ENCODE measurements at regions not wholly inside any gene's neighbourhood (a gene's known extent, or its start where the extent isn't known, plus 50 kb on each side); places are given as distances from the start of the nearest gene placed in this dataset.
"Not testable (repeated sequence)": the region's sequence is repeated elsewhere in the genome, so short reads cannot be mapped to it uniquely, and the experiment has no call there.

DNA sequence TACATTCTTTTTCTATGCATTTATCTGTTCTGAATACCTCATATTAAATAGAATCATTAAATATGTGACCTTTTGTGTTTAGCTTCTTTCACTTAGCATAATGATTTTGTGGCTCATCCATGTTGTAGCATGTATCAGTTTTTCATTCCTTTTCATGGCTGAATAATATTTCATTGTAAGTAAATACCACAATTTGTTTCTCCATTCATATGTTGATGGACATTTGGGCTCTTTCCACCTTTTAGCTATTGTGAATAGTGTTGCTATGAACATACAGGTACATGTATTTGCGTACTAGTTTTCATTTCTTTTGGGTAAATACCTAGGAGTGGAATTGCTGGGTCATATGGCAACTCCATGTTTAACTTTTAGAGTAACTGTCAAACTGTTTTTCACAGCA lies 85.1 kb downstream of the GNL3L start:
- DNase-seq (ENCODE audit: low spot score) = no peak

DNA sequence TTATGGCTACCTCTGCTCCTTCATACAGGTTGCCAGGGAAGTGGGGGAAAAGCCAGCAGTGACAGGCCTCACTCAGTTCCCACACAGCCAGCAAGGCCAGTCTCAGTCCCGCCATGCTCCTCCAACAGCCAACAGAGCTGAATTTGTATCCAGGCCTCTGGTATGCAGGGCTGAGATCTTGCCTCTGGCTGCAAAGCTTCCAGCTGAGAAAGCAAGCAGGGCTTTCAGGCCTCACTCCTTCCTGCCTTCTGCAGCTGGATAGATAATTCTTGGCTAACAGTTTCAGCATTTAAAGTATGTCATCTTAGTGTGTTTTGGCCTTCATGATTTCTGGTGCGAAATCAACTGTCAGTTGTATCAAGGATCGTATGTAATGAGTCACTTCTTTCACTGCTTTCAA lies 103.6 kb downstream of the GNL3L start:
- no peak for DNase-seq (ENCODE audit: low spot score)

- no peak for DNase-seq (ENCODE audit: low spot score)
Measured at GRCh38 chrX:54639018-54639345, 109.0 kb downstream of the GNL3L start.

DNA sequence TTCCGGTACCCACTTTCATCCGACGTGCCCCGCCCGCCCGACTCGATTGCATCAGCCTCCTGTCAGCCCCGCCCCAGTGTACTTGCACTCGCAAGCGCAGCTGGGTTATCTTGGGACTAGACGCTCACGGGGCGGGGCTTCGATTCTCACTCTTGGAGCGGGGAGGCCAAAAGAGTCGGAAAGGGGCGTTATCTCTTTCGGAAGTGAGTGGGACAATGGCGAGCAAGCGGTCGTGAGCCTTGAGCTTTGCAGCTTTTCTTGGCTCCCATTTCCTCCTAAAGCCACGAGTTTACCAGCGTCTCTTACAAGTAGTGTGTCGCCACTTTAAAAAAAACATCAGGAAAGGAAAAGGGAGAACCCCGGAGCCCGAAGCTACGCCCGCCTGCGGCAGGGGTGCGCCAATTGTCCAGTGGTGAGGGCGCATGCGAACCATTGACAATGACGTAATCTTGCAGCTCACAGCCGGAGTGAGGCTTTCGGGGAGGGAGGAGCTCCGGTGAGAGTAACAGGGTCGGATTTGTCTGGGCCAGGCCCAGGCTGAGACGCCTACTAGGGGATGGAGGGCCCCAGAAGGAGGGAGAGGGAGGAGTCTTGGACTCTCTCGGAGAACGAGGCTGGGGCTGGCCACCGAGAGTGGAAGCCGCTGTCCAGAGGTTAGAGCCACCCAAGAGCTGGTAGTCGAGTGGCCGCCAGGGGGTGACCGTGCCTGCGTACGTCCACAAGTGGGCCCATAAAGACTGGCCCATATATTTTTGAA lies 109.5 kb downstream of the GNL3L start:
- DNase-seq (ENCODE audit: low spot score) = peak; percentile 93

- DNase-seq (ENCODE audit: low spot score) = no peak
Measured at GRCh38 chrX:54640103-54640690, 110.2 kb downstream of the GNL3L start.

DNA sequence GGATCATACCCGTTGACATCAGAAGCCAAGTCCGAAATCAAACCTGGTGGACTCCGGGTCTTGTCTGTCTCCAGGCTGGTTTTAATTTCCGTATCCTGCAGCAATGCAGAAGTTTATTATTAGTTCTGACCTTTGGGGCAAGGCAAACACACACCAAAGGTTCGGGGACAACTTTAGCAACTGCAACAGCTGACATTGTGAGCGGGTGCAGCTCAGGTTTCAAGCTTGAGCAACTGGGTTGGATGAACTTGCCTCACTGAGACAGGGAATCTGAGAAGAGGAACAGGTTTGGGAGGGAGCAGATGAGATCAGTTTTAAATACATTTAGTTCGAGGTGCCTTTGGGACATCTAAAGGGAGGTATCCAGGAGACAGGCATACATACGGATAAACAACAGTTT lies 110.7 kb downstream of the GNL3L start:
- DNase-seq (ENCODE audit: low spot score) = no peak

- DNase-seq (ENCODE audit: low spot score) = no peak
Measured at GRCh38 chrX:54641530-54641929, 111.5 kb downstream of the GNL3L start.

DNA sequence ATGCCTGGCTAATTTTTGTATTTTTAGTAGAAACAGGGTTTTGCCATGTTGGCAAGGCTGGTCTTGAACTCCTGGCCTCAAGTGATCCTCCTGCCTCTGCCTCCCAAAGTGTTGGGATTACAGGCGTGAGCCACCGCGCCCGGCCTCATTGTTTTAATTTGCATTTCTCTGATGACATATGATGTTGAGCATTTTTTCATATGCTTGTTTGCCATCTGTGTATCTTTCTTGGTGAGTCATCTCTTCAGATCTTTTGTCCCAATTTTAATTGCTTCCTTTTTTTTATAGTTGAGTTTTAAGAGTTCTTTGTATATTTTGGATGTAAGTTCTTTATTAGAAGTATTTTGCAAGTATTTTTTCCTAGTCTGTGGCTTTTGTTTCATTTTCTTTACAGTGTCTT lies 117.6 kb downstream of the GNL3L start:
- not testable (repeated sequence) for DNase-seq (ENCODE audit: low spot score)

DNA sequence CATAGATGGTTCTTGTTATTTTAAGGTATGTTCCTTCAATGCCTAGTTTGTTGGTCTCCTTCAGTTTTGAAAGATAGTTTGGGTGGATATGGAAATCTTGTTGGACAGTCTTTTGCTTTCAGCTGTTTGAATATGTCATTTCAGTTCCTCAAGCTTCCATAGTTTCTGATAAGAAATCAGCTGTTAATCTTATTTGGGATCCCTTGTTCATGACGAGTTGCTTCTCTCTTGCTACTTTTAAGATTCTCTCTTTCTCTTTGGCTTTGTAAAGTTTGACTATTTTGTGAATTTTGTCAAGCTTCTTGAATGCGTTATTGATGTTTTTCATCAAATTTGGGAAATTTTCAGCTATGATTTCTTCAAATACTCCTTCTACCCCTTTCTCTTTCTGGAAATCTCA lies 129.5 kb downstream of the GNL3L start:
- no peak for DNase-seq (ENCODE audit: low spot score)

DNA sequence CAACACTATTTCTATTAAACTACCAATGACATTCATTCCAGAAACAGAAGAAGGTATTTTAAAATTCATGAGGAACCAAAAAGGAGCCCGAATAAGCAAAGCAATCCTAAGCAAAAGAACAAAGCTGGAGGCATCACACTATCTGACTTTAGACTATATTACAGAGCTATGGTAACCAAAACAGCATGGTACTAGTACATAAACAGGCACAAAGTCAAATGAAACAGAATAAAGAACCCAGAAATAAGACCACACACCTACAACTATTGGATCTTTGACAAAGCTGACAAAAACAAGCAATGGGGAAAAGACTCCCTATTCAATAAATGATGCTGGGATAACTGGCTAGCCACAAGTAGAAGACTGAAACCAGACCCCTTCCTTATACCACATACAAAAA lies 122.3 kb downstream of the ITIH6 start:
- no peak for DNase-seq (ENCODE audit: low spot score)

GRCh38 chrX:54695231-54695630 lies 102.8 kb downstream of the ITIH6 start:
- no peak for DNase-seq (ENCODE audit: low spot score)

DNA sequence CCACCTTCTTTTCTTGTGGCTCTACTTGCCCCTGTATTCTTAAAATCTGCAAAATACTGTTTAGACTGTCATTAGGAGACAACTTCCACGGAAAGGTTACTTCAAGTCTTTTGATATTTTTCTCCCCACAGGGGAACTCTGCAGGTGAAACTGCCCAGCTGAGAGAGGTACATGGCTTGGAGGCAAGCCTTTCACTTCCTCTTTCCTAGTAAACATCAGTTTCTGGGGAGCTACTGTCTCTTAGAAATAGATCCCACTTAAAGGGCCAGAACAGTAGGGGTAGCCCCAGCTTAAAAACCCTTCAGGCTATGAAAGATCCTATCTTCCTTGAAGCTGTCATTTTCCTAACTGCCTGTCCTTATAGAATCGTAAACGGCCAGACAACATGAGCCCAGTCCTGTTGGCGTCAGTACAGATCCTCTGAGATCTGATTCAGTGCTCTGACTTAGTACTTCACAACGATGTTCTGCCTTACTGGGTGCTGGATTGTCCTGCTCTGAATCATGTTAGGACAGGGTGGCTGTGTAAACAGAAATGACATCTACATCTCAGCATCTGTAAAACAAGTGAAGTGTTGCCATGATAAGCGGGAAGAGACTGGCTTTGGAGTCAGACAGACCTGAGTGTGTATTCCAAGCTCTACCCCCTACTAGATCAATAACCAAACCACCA lies 102.1 kb downstream of the ITIH6 start:
- no peak for DNase-seq (ENCODE audit: low spot score)

Measured in hematopoietic multipotent progenitor cell treated with erythropoietin and hydrocortisone succinate and interleukin-3 and kit ligand, for 15 days (in vitro differentiated cells).